ENCODE measurements at regions not wholly inside any gene's neighbourhood (a gene's known extent, or its start where the extent isn't known, plus 50 kb on each side); places are given as distances from the start of the nearest gene placed in this dataset.

- Histone ChIP-seq H3K36me3 (ENCODE audit: control insufficient read depth, insufficient read depth, low read length) (no peaks in the 10 kb centered on the region), H3K9me3 (ENCODE audit: control insufficient read depth, insufficient read depth, low read depth, low read length) (no peaks in the 10 kb centered on the region; the same call in 1 of the 2 replicates), H3K4me1 (ENCODE audit: control insufficient read depth, insufficient read depth, low read length) (no peaks in the 10 kb centered on the region), H3K27ac (ENCODE audit: low read length) (no peak overlapping the region), H3K27me3 (ENCODE audit: control insufficient read depth, insufficient read depth, low read length) (no peaks in the 10 kb centered on the region), H3K4me3 (ENCODE audit: low read depth in 2 of 2, low read length in 2 of 2) (no peak overlapping the region)
- no peak for DNase-seq (ENCODE audit: low read depth, low spot score)
- in situ Hi-C loops (cut with HindIII; ENCODE audit: low pct_unique_long_range_greater_than_20kb, low sequenced_read_pairs) (no loop called here), intact Hi-C loops (cut with micrococcal nuclease; ENCODE audit: unreplicated experiment) (no loop called here)
- POLR2A ChIA-PET = no interaction called here
- no TSS peak for BruUV-seq (replicated peaks)
- TF ChIP-seq TCF7L2 (IDR thresholded peaks at IDR 0.05; ENCODE audit: low read depth, low read length) = no peak
- TF ChIP-seq POLR2AphosphoS5 (IDR thresholded peaks at IDR 0.05; ENCODE audit: low read depth, low read length) = no peak
- no peak for TF ChIP-seq REST (IDR thresholded peaks at IDR 0.05; ENCODE audit: insufficient read depth in 1 of 2, low read depth in 2 of 2, low read length in 1 of 2)
- no peak for TF ChIP-seq CTCF (IDR thresholded peaks at IDR 0.05)
- TF ChIP-seq SIN3A (IDR thresholded peaks at IDR 0.05; ENCODE audit: borderline replicate concordance, insufficient read depth, low read depth, low read length) = no peak
- ATAC-seq = no peak
- CTCF ChIA-PET = no interaction called here
Measured at GRCh38 chr11:80350541-80350940, 909.7 kb upstream of the TENM4 start.

DNA sequence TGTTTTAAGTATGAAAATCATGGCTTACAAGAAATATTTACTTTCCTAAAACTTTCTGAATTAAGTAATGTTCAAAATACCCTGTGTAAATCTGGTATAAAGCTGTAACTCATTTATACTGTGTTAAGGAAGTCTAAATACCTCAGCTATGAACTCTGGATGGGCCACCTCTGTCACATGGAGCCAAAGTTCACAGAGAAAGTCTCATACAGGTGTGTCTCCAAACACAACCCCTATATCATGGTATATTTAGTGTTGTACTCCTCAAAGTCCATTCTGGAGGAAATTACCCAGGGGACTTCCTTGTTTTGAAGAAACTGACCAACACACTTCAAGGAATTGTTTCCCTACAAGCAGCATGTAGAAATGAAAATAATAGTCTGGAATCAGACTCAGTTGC, 909.2 kb upstream of the TENM4 start:
- DNase-seq (ENCODE audit: low read depth, low spot score) (no peak), ATAC-seq (no peak)
- no peaks in the 10 kb centered on the region for H3K36me3 ChIP-seq (ENCODE audit: control insufficient read depth, insufficient read depth, low read length)
- CTCF ChIA-PET = no interaction called here
- no peaks in the 10 kb centered on the region for H3K4me1 ChIP-seq (ENCODE audit: control insufficient read depth, insufficient read depth, low read length)
- in situ Hi-C loops (cut with HindIII; ENCODE audit: low pct_unique_long_range_greater_than_20kb, low sequenced_read_pairs) = no loop called here
- H3K27ac ChIP-seq (ENCODE audit: low read length) = no peak overlapping the region
- intact Hi-C loops (cut with micrococcal nuclease; ENCODE audit: unreplicated experiment) = no loop called here
- no TSS peak for BruUV-seq (replicated peaks)
- POLR2A ChIA-PET = no interaction called here
- TF ChIP-seq TCF7L2 (IDR thresholded peaks at IDR 0.05; ENCODE audit: low read depth, low read length) (no peak), REST (IDR thresholded peaks at IDR 0.05; ENCODE audit: insufficient read depth in 1 of 2, low read depth in 2 of 2, low read length in 1 of 2) (no peak), SIN3A (IDR thresholded peaks at IDR 0.05; ENCODE audit: borderline replicate concordance, insufficient read depth, low read depth, low read length) (no peak), CTCF (IDR thresholded peaks at IDR 0.05) (no peak), POLR2AphosphoS5 (IDR thresholded peaks at IDR 0.05; ENCODE audit: low read depth, low read length) (no peak)
- H3K4me3 ChIP-seq (ENCODE audit: low read depth in 2 of 2, low read length in 2 of 2) = no peak overlapping the region
- H3K27me3 ChIP-seq (ENCODE audit: control insufficient read depth, insufficient read depth, low read length) = no peaks in the 10 kb centered on the region
- H3K9me3 ChIP-seq (ENCODE audit: control insufficient read depth, insufficient read depth, low read depth, low read length) = no peaks in the 10 kb centered on the region; the same call in 1 of the 2 replicates

Measured in Panc1 (cell line).